Tibial nerve (tissue), 4 donors: ENCODE measurements at regions not wholly inside any gene's neighbourhood (a gene's known extent, or its start where the extent isn't known, plus 50 kb on each side); places are given as distances from the start of the nearest gene placed in this dataset.

Experiments used
- EP300 ChIP-seq, 2 donors: sonication (generic); formaldehyde crosslinking; IDR thresholded peaks; one replicate each; pipeline ENCODE4 v1.6.1; 2017; ENCODE audit warnings: antibody characterized with exemption in 2 of 2, mild to moderate bottlenecking in 1 of 2
- POLR2A ChIP-seq, 2 donors: fragments of 450-650 bp; IDR thresholded peaks; one replicate each; pipeline ENCODE4 v1.6.1; 2017; ENCODE audit warnings: antibody characterized with exemption in 2 of 2, mild to moderate bottlenecking in 2 of 2, moderate library complexity in 2 of 2
- TF ChIP-seq, protein P1 (sequence below), 5 experiments: fragments of 200-600 bp in 3 of 5; fragments of 450-650 bp in 2 of 5; sonication (generic) in 3 of 5; IDR thresholded peaks; one replicate each; pipeline ENCODE4 v1.5.1; 2016 to 2019; ENCODE audit warnings: antibody characterized with exemption in 5 of 5, mild to moderate bottlenecking in 3 of 5, moderate library complexity in 2 of 5

DNA sequence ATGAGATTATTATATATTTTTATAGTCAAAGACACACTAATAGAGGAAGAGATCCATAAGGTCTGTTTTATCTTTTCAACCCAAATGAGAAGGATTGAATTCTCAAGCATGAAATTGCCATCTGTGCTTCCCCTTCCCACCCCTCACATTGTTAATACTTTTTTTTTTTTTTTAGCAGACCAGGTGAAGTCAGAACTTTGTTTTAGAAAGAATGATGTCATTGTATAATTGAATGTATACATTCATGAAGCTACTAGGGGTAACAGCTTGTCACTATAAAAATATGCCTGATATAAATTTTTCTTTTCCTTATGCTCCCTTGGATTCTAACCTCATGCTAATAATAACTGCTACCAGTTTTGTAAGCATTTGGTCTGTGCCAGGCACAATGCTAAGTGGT lies 88.9 kb downstream of the TFAP2B start:
- TF ChIP-seq, protein P1, sequence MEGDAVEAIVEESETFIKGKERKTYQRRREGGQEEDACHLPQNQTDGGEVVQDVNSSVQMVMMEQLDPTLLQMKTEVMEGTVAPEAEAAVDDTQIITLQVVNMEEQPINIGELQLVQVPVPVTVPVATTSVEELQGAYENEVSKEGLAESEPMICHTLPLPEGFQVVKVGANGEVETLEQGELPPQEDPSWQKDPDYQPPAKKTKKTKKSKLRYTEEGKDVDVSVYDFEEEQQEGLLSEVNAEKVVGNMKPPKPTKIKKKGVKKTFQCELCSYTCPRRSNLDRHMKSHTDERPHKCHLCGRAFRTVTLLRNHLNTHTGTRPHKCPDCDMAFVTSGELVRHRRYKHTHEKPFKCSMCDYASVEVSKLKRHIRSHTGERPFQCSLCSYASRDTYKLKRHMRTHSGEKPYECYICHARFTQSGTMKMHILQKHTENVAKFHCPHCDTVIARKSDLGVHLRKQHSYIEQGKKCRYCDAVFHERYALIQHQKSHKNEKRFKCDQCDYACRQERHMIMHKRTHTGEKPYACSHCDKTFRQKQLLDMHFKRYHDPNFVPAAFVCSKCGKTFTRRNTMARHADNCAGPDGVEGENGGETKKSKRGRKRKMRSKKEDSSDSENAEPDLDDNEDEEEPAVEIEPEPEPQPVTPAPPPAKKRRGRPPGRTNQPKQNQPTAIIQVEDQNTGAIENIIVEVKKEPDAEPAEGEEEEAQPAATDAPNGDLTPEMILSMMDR (IDR thresholded peaks at IDR 0.05), result no peak
- TF ChIP-seq POLR2A (IDR thresholded peaks at IDR 0.05) (no peak), EP300 (IDR thresholded peaks at IDR 0.05) (no peak)
